ENCODE measurements at regions not wholly inside any gene's neighbourhood (a gene's known extent, or its start where the extent isn't known, plus 50 kb on each side); places are given as distances from the start of the nearest gene placed in this dataset.

DNA sequence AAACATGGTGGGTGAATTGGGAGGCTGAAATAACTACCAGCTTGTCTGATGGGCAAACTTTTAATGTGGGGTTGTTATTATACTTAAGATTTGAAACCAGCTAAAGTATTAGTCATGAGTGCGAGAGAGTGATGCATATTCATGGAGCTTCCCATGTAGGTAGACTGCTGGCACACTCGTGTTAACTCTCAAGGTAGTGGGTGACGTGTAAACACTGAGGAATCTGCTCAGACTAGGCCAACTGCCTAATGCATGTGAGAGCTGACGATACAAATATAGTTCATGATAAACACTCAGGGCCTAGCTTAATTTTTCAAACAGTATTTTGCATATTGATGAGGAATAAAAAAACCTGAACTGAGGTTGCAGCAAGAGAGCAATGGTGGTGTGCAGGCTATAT lies 1165.7 kb upstream of the PIK3C3 start:
- Histone ChIP-seq H3K4me1 (ENCODE audit: control insufficient read depth, extremely low read depth, insufficient read depth, low read length) (no peaks in the 10 kb centered on the region), H4K20me1 (replicated peaks; ENCODE audit: control insufficient read depth, extremely low read depth, insufficient read depth, low read length) (no peaks in the 10 kb centered on the region), H3K27me3 (ENCODE audit: control insufficient read depth in 2 of 2, insufficient read depth in 2 of 2, low read length in 2 of 2) (no peaks in the 10 kb centered on the region), H3K27ac (ENCODE audit: insufficient read depth, low read depth, low read length) (no peak overlapping the region), H3K36me3 (ENCODE audit: control insufficient read depth in 2 of 2, extremely low read depth in 1 of 2, insufficient read depth in 2 of 2, low read length in 2 of 2) (no peaks in the 10 kb centered on the region), H2AFZ (ENCODE audit: low read depth, low read length) (no peak overlapping the region), H3K9me3 (replicated peaks; ENCODE audit: control insufficient read depth, insufficient read depth, low read length) (peaks cover 2% of the 10 kb centered on the region), H3K9ac (replicated peaks; ENCODE audit: extremely low read depth, insufficient read depth, low read length) (no peak overlapping the region), H3K4me3 (replicated peaks in 1 of 3; ENCODE audit: insufficient read depth in 1 of 3, low read depth in 1 of 3, low read length in 3 of 3) (no peak overlapping the region), H3K79me2 (ENCODE audit: control insufficient read depth, insufficient read depth, low read length) (no peaks in the 10 kb centered on the region), H3K4me2 (ENCODE audit: insufficient read depth, low read length) (no peak overlapping the region), H3K9me1 (replicated peaks; ENCODE audit: control insufficient read depth, extremely low read depth, insufficient read depth, low read length) (no peaks in the 10 kb centered on the region)
- intact Hi-C loops (cut with micrococcal nuclease), result no loop called here
- ChIA-PET CTCF (no interaction called here), POLR2A (no interaction called here)
- FAIRE-seq (no peak), DNase-seq (ENCODE audit: low read depth, low spot score) (no peak)
- no TSS peak for BruUV-seq (replicated peaks)
- TF ChIP-seq, protein P1, sequence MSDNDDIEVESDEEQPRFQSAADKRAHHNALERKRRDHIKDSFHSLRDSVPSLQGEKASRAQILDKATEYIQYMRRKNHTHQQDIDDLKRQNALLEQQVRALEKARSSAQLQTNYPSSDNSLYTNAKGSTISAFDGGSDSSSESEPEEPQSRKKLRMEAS (IDR thresholded peaks at IDR 0.05; ENCODE audit: insufficient read depth, insufficient read length), result no peak
- TF ChIP-seq FOS (IDR thresholded peaks at IDR 0.05; ENCODE audit: borderline replicate concordance, insufficient read depth, low read length), result no peak
- TF ChIP-seq POLR2AphosphoS5 (IDR thresholded peaks at IDR 0.05; ENCODE audit: insufficient read depth, low read depth, low read length), result no peak
- no peak for TF ChIP-seq JUN (IDR thresholded peaks at IDR 0.05; ENCODE audit: borderline replicate concordance, insufficient read depth, insufficient read length, low read depth)
- no peak for TF ChIP-seq EZH2 (IDR thresholded peaks at IDR 0.05; ENCODE audit: borderline replicate concordance, low read depth, low read length, severe bottlenecking)
- TF ChIP-seq CTCF (IDR thresholded peaks at IDR 0.05; ENCODE audit: extremely low read depth in 1 of 2, insufficient read depth in 1 of 2, low read depth in 1 of 2, low read length in 2 of 2), result no peak
- no peak for TF ChIP-seq POLR2A (IDR thresholded peaks at IDR 0.05; ENCODE audit: low read depth, low read length)
- no peak for TF ChIP-seq MYC (IDR thresholded peaks at IDR 0.05; ENCODE audit: low read depth, low read length)
- TF ChIP-seq GATA2 (IDR thresholded peaks at IDR 0.05; ENCODE audit: insufficient read depth, insufficient read length, low read depth, low read length), result no peak
- dilution Hi-C loops (cut with MboI; ENCODE audit: extremely low pct_ligation_motif_present, low sequenced_read_pairs), result no loop called here

All from endothelial cell of umbilical vein (primary cell).